ENCODE measurements at regions not wholly inside any gene's neighbourhood (a gene's known extent, or its start where the extent isn't known, plus 50 kb on each side); places are given as distances from the start of the nearest gene placed in this dataset.

- DNase-seq = no peak
Measured at GRCh38 chr17:36696805-36697204, 95.4 kb downstream of the MRM1 start.

- peak; percentile 80 for DNase-seq
Measured at GRCh38 chr17:36697903-36698530, 96.6 kb downstream of the MRM1 start.

- no peak for DNase-seq
Measured at GRCh38 chr17:36701429-36702099, 100.2 kb downstream of the MRM1 start.

GRCh38 chr17:36702636-36703035 is 101.3 kb downstream of the MRM1 start:
- DNase-seq = no peak

GRCh38 chr17:36703860-36704266 is 102.5 kb downstream of the MRM1 start:
- DNase-seq = no peak

- no peak for DNase-seq
Measured at GRCh38 chr17:36705283-36705795, 104.0 kb downstream of the MRM1 start.

- DNase-seq = peak; percentile 73
Measured at GRCh38 chr17:36705874-36706731, 104.7 kb downstream of the MRM1 start.

- no peak for DNase-seq
Measured at GRCh38 chr17:36707904-36708303, 106.5 kb downstream of the MRM1 start.

GRCh38 chr17:36714789-36715188 is 113.4 kb downstream of the MRM1 start:
- no peak for DNase-seq

GRCh38 chr17:36715951-36716350 is 114.6 kb downstream of the MRM1 start:
- DNase-seq = no peak

GRCh38 chr17:36717088-36717487 is 115.7 kb downstream of the MRM1 start:
- DNase-seq = no peak

- DNase-seq = peak; percentile 32
Measured at GRCh38 chr17:36720131-36720530, 118.7 kb downstream of the MRM1 start.

- DNase-seq = peak; percentile 98
Measured at GRCh38 chr17:36721560-36722120, 120.3 kb downstream of the MRM1 start.

GRCh38 chr17:36722121-36722902 is 120.9 kb downstream of the MRM1 start:
- DNase-seq = peak; percentile 98

GRCh38 chr17:36722903-36723263 is 121.5 kb downstream of the MRM1 start:
- DNase-seq = peak; percentile 41

- DNase-seq = peak; percentile 46
Measured at GRCh38 chr17:36723459-36724025, 122.2 kb downstream of the MRM1 start.

- no peak for DNase-seq
Measured at GRCh38 chr17:36726199-36726598, 124.8 kb downstream of the MRM1 start.

- DNase-seq = no peak
Measured at GRCh38 chr17:36727052-36727451, 125.7 kb downstream of the MRM1 start.

GRCh38 chr17:36727577-36727976 is 126.2 kb downstream of the MRM1 start:
- no peak for DNase-seq

GRCh38 chr17:36728030-36728991 is 126.9 kb downstream of the MRM1 start:
- DNase-seq = no peak
